T-helper 1 cell treated with Interleukin-12 subunit alpha and Interleukin-12 subunit beta and Interleukin-4 antibody, amounts not matched to agents 30 ng/mL and 1 ng/mL, for 36 hours (primary cell): ENCODE measurements at regions not wholly inside any gene's neighbourhood (a gene's known extent, or its start where the extent isn't known, plus 50 kb on each side); places are given as distances from the start of the nearest gene placed in this dataset.
"Not testable (repeated sequence)": the region's sequence is repeated elsewhere in the genome, so short reads cannot be mapped to it uniquely, and the experiment has no call there.

Experiments
- intact Hi-C: fragments of 100-400 bp; cut with micrococcal nuclease; formaldehyde crosslinking; loops from one replicate; pipeline ENCODE4 v1.15.1; 2024

DNA sequence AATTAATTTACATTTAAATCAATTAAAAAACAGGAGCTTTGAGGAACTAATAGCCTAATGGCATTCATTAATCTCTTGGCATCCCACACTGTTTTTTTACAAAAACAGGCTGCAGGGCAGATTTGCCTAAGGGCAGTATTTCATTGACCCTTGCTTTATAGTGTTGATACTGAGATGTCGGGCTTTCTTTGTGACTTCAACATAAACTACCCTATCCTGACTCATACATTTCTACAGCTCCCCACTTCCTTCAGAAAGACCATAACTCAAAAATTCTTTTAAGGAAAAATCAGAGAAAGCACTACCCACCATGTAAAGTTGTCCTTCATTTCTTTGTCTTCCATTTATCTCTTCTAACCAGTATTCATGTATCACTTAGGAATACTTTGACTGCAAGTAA, 92.2 kb upstream of the NT5E start:
- intact Hi-C loops: loop anchor here (5.0 kb wide), 1 partner anchor 105 kb away; no protein-coding TSS in a partner anchor

- intact Hi-C loops: loop anchor here (5.0 kb wide), 1 partner anchor 106 kb away; no protein-coding TSS in a partner anchor
Observed at GRCh38 chr6:85356743-85357142, 93.1 kb upstream of the NT5E start.

DNA sequence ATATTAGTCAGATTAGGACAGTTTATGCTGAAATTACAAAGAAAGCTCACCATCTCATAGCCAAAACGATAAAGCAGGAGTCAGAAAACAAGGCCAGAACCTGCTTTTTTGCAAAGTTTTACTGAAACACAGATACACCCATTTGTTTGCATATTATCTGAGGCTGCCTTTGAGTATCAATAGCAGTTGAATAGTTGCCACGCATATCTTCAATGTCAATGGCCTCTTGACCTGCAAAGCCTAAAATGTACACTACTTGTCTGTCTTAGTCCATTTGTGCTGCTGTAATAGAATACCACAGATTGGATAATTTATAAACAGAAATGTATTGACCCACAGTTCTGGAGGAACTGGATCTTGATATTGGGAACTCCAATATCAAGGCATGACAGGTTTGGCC, 94.1 kb upstream of the NT5E start:
- intact Hi-C loops: loop anchor here (1.0 to 5.0 kb wide), 7 partner anchors 93 to 1501 kb away; no protein-coding TSS in a partner anchor

- intact Hi-C loops: loop anchor here (1.0 to 5.0 kb wide), 7 partner anchors 94 to 1502 kb away; no protein-coding TSS in a partner anchor
Observed at GRCh38 chr6:85354761-85355618, 94.9 kb upstream of the NT5E start.

- intact Hi-C loops: no loop called here
Observed at GRCh38 chr6:85353012-85353411, 96.9 kb upstream of the NT5E start.

DNA sequence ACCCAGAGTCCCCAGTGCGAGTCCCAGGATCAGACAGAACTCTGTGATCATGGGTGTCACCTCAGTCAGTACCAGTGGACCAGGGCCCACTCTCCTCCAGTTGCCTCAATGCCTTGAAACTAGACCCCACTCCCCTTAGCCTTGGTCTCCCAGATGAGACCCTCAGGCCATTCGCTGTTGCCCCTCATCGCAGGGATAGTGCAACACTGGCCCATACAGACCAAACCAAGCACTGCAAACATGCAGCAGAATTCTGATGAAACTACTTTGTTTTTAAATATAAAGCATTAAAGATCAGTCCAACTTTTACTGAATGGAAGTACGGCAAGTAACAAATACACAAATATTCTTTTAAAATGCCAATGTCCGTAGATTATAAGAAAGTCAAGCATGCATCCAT, 101.2 kb upstream of the NT5E start:
- intact Hi-C loops: no loop called here

DNA sequence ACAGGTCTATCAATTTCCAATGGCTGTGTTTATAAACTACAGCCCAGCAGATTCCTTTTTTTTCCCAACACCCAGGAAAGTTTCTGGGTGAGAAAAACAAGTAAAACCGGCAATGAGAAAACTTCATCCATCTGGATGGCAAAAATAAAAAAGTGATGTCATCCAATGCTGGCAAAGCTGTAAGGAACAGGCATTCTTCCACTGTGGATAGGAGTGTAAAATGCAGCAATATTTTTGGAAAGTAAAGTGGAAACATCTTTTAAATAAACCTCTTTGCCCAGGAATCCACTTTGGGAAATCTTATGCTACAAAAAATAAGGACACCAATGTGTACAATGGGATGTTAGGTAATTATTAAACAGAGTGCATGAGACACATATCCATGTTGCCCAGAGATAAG, 102.1 kb upstream of the NT5E start:
- intact Hi-C loops: no loop called here

DNA sequence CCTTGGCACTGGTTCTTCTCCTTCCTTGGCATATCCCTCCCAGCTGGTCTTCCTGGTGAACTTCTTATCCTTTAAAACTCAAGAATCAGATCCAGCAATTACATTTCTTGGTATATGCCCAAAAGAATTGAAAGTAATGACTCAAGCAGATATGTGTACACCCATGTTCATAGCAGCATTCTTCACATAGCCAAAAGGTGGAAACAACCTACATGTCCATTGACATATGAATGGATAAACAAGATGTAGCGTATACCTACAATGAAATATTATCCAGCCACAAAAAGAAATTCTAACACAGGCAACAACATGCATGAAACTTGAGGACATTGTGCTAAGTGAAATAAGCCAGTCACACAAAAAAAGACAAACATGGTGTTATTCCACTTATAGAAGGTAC, 103.7 kb upstream of the NT5E start:
- intact Hi-C loops: no loop called here

- intact Hi-C loops: no loop called here
Observed at GRCh38 chr6:85344996-85345395, 104.9 kb upstream of the NT5E start.

- intact Hi-C loops: no loop called here
Observed at GRCh38 chr6:85343428-85343827, 106.5 kb upstream of the NT5E start.

DNA sequence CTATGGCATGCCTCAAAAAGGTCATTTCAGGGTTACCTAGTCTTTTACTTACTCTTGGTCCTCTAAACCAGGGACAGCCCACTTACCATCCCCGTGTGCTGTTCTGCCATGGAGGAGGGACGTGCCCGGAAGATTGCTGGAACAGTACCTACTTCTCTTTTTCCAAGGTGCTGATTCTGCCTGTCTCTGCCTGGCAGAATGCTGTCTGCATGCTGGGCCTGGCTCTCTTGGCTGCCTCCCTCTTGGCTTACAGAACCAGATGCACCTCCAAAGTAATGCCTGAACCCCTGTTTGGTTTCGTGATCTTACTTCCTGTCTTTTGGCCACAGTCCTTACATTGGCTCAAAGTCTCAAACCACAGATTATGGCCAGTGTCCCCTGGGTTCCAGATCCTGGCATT, 120.7 kb upstream of the NT5E start:
- intact Hi-C loops: no loop called here

DNA sequence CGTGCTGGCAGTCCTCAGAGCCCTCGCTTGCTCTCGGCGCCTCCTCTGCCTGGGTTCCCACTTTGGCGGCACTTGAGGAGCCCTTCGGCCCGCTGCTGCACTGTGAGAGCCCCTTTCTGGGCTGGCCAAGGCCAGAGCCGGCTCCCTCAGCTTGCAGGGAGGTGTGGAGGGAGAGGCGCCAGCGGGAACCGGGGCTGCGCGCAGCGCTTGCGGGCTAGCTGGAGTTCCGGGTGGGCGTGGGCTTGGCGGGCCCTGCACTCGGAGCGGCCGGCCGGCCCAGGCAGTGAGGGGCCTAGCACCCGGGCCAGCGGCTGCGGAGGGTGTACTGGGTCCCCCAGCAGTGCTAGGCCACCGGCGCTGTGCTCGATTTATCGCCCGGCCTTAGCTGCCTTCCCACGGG, 124.1 kb upstream of the NT5E start:
- intact Hi-C loops: not testable (repeated sequence)

GRCh38 chr6:85323435-85324040, 126.3 kb upstream of the NT5E start:
- intact Hi-C loops: loop anchor here (1.0 kb wide), 2 partner anchors 895 to 1095 kb away; no protein-coding TSS in a partner anchor

GRCh38 chr6:85322446-85323105, 127.3 kb upstream of the NT5E start:
- intact Hi-C loops: loop anchor here (1.0 kb wide), 2 partner anchors 894 to 1094 kb away; no protein-coding TSS in a partner anchor

GRCh38 chr6:85321906-85322305, 128.0 kb upstream of the NT5E start:
- intact Hi-C loops: no loop called here

- intact Hi-C loops: no loop called here
Observed at GRCh38 chr6:85314586-85314985, 135.3 kb upstream of the NT5E start.

GRCh38 chr6:85300581-85300980, 149.3 kb upstream of the NT5E start:
- intact Hi-C loops: no loop called here

- intact Hi-C loops: no loop called here
Observed at GRCh38 chr6:85298553-85298952, 151.3 kb upstream of the NT5E start.

- intact Hi-C loops: no loop called here
Observed at GRCh38 chr6:85291326-85291725, 158.6 kb upstream of the NT5E start.

DNA sequence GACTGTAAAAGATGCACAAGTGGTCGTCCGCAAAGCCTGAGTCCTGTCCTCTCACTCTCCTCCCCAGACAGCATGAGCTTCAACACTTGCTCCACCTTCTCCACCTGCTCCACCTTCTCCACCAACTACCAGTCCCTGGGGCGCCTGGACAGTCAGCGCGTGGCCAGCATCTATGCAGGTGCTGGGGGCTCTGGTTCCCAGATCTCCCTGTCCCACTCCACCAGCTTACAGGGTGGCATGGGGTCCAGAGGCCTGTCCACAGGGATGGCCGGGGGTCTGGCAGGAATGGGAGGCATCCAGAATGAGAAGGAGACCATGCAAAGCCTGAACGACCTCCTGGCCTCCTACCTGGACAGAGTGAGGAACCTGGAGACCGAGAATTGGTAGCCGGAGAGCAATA, 162.2 kb upstream of the NT5E start:
- intact Hi-C loops: no loop called here

GRCh38 chr6:85287158-85287557, 162.7 kb upstream of the NT5E start:
- intact Hi-C loops: no loop called here

DNA sequence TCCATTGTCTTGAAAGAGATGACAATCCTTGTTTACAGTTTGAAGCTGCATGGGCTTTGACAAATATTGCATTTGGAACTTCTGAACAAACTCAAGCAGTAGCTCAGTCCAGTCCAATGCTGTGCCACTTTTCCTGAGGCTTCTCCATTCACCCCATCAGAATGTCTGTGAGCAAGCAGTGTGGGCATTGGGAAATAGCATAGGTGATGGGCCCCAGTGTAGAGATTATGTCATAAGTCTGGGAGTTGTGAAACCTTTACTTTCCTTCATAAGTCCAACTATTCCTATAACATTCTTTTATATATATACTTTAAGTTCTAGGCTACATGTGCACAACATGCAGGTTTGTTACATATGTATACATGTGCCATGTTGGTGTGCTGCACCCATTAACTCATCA, 163.4 kb upstream of the NT5E start:
- intact Hi-C loops: not testable (repeated sequence)
